ENCODE measurements at regions not wholly inside any gene's neighbourhood (a gene's known extent, or its start where the extent isn't known, plus 50 kb on each side); places are given as distances from the start of the nearest gene placed in this dataset.

DNA sequence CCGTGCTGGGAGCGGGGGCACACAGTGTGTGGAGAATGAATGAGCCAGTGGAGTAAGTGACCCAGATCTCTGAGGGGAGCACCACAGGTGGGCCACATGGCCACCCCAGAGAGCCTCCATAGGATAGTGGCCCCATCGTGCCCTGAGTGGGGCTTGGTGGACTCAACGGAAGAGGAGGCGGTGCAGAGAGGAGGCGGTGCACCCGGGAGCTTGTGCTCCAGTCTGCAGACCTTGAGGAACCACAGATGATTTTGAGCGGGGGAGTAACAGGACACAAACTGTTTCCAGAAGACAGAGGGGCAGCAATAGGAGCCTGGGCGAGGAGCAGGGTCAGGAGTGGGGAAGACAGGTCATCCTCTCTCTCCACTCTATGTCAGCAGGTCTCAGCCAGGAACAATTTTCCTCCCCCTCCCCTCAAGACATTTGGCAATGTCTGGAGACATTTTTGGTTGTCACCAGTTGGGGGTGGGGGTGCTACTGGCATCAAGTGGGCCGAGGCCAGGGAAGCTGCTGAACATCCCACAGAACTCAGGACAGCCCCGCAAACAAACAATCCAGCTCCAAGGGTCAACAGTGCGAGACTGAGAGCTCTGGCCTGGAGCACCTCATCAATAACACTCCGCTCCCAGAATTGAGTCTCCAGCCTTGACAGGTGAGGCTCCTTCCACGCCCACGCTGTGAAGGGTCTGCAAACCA is 182.2 kb downstream of the USP12 start:
- no peak for DNase-seq

DNA sequence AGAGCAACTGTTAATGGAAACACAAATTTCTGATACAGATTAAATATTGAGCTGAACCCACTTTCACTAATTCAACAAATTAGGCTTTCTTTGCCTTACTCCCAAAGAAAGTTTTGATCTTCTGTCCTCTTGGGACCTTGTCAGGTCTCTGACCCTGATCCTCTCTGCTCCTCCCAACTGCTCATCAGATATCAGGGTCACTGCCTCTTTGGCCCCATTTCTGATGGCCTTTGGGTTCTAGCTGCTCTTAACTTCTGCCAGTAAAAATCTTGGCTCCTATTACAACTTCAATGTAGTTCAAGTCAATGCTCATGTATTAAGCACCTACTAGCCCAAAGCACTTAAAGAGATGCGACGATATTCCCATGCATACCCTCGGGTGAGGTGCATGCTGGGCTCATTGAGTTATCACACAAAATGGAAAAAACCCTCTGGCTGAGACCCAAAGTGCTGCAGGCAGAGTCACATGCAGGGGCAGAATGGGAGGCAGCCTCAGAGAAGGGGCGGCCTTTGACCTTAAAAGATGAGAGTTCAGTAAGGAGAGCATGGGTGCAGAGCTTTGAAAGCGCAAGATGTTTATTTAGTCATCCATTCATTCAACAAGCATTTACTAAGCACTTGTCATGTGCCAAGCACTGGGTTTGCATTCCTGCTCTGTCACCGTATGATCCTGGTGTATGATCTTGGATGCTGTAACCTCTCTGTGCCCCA is 183.4 kb downstream of the USP12 start:
- no peak for DNase-seq

DNA sequence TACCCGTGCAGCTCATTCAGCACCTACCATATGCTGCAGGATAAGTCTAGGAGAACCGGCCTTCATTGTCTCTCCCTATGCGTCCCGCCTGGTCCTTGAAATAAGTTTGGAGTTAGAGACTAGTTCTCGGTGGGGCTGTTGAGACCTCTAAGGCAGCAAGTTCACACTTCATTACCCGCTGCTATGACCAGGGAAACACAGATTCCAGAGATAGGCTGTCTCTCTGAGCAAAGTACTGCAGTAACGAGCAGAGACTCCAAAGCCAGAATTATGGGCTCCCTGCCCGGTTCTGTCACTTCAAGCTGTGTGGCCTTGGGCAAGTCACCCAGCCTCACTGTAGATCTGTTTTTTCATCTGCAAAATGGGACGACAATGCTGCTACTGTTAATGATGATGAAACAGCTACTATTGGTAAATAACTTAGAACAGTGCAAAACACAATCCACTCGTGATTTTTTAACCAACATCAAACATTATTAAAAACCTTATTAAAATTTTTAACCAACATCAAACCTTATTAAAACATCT is 184.1 kb downstream of the USP12 start:
- no peak for DNase-seq

DNA sequence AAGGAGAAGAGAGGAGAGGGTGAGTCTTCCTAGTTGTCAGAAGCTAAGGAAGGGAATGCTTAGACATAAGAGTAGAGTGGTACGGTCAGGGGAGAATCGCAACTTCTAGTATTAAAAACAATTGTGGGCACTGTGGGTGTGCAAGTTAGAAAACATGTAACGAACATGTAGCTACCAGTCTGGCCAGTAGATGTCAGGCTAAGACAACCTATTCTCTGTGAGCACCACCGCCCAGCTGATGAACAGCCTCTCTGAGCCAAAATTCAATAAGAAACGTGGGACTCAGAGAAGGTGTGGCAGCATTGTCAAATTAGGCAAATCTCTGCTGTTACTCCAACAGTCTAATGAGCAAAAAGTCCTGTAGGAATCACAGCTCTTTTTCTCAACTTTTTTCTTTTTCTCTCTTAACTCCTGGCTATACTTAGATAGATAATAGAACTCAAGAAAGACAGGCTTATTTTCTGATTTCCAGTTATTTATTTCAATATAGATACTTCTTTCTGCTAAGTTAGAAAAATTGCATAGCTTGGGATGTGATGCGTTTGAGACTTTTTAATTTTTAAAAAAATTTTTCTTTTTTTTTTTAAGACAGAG is 186.2 kb downstream of the USP12 start:
- peak; percentile 54 for DNase-seq

DNA sequence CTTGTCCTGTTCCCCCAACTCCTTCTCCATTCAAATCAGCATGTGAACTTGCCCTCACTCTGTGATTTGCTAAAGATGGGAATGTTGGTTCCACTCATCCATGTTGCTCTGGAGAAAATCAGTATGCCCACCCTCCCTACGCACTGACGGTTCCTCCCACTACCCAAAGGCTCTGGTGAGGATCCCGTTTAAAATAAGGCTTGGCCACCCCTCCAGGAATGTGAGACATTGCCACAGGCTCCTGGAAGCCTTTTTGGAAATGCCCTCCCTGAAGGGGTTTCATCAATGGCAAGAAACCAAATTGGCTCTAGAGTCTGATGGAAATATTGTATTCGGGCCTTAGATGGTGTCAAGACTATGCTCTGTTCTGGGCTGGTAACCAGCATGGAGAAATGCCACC is 187.3 kb downstream of the USP12 start:
- no peak for DNase-seq

DNA sequence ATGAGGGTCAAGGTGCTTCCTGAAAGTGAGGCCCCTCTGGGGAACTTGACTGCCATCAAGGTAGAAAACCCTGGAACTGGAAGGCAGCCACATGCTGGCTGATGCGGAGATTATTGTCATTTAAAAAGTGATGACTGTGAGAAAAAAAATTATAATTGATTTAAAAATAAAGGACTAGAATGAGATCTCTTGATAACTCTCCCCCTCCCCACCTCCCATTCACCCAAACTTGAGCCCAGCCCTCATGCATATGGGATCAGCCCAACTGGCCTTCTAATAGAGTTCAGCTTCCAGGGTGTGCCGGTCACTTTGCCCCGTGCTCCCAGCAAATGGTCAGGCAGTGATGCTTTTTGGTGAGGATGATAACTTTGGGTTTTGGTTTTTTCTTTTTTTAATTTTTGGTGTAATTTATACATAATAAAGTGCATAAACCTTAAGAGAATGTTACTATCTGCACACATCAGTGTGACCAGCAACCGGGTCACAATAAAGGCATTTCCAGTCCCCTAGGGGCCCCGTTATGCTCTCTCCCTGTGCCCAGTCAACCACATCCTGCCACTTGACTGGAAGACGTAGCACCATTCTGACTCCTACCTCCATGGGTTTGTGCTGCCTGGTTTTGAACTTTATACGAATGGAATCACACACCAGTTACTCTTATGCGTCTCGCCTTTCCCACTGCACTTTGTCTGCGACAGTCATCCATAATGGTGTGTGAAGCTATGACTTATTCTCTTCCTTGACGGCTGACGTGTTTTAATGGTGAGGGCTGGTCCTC is 187.9 kb downstream of the USP12 start:
- DNase-seq, result no peak

DNA sequence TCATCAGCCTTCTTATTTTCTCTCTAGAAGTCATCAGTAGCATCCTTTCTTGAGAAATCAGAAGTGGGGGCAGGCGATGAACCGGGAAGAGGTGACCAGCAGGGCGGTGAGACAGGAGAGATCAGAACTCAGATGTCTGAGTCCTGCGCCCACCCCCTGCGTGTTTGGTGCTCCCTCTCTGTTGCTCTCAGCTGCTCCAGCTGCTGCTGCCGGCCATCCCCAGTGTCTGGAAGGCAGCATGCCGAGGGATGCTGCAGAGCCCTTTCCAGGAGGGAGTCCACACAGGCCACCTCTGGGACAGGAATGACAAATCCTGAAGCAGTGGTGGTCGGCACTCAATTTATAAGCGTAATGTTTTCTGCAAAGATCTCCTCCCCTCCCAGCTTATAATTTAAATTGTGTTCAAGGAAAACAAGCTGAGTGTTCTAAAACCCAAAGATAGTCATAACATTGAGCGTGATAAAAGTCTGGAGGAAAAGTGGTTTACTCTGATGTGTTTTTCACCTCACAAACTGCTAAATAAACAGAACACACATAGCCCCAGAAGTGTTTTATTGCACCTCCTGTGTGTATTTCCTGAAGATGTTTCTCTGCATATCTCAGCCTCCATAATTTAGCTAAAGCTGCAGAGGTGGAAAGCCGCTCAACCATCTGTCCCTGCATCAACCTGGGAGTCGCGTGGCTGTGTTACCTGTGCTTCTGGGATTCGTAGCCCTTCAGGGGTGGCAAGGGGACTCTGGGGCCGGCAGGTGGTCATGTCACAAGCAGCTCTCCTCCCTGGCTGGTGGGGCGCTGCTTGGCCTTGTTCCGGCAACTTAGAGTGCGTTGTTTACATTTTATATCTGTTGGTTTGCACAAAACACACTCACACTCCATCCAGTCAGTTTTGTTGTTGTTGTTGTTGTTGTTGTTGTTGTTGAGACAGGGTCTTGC is 191.2 kb downstream of the USP12 start:
- no peak for DNase-seq

DNA sequence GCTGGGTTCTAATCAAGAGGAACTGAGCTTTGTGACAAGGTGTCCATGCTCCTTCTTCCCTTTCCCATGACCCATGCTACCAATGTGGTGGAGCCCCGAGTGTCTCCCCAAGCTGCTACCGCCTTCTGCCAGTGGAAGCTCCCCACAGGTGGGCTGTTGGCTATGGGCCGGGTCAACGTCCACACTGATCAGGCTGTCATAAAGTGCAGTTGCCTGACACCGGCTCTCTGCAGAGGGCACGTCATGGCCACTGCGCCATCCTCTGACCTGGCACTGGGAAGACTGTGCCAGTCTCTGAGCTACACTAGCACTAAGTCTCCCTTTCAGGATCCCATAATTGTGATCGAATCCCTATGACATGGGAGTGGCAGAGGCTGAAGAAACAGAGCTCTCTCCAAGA is 192.3 kb downstream of the USP12 start:
- no peak for DNase-seq

DNA sequence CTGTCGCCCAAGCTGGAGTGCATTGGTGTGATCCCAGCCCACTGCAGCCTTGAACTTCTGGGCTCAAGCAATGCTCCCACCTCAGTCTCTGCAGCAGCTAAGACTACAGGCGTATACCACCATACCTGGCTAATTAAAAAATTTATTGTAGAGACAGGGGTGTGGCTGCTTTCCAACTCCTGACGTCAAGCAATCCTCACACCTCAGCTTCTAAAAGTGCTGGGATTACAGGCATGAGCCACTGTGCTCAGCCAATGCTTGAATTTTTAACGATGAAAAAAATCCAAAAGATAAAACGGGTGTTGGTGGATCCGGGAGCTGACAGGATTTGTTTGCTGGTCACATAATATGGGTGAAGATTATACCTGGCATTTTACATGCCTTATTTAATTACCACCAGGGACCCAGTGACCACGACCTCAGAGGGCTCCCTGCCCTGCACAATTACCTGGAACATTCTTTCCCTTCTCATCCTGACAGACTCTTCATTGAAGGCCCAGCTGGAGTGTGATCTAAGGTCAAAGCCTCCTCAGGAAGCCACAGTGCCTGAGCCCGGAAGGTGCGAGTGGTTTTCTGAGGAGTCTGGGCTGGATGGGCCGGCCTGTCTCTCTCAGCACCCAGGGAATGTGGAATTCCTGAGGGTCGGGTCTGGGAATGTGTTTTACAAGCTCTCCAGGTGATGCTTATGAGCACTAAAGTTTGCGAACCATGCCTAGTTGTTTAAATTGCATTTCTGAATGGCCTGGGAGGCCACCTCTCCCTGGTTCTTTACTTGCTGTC is 193.3 kb downstream of the USP12 start:
- no peak for DNase-seq

DNA sequence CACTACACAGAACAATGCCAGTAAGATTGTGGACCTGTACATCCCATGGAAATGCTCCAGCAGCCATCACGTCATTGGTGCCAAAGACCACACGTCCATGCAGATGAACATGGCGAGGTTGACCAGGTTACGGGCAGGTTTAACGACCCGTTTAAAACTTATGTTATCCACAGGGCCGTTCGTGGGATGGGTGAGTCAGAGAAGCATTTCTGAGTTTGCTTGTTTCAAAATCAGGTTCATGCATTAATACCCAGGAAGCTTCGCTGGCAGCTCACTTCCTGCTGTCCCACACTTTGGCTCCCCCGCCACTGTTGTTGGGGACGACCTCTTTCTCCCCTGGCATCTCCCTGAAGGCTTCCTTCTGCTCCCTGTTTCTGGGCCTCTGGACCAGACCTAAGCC is 194.1 kb downstream of the USP12 start:
- DNase-seq, result no peak

DNA sequence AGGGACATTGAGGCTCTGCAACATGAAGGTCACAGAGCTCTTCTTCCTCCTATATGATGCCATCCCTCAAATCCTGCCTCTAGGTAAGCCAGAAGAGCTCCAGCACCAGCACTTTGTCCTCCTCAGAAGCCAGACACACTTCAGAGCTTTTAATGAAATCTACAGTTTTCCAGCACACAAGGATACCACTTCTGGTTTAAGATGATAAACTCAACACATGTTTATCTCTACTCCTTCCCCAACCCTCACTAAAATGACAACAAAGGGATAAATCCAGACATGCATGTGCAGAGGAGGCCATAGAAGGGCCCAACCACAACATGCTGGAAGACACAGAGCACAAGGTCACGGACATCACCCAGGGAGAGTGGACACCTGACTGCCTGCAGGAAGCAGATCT is 195.3 kb downstream of the USP12 start:
- no peak for DNase-seq

DNA sequence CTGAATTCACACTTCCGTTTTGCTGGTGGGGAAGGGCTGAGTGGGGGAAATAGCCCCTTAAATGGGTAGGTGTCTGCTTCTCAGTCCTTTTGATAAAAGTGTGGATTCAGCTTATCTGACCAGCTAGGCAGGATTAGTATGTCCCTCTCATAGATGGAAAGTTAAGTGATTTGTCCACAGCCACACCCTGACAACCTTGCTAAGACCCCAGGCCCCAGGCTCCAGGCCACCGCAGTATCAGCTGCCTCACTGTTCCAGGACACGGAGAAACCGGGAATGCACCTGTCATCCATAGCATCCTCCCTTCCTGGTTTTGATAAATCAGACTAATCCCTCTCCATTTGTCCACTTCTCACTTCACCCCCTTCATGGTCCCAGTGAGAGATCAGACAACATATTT is 197.7 kb downstream of the USP12 start:
- DNase-seq, result no peak

DNA sequence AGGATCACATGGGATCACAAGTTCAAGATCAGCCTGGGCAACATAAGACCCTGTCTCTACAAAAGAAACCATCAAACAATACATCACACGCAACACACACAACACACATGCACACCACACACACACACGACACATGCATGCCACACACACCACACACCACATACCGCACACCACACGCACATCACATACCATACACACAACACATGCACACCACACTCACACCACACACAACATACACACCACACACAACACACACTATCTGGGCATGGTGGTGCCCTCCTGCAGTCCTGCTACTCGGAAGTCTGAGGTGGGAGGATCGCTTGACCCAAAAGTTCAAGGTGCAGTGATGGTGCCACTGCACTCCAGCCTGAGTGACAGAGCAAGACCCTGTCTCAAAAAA is 198.3 kb downstream of the USP12 start:
- DNase-seq, result no peak

DNA sequence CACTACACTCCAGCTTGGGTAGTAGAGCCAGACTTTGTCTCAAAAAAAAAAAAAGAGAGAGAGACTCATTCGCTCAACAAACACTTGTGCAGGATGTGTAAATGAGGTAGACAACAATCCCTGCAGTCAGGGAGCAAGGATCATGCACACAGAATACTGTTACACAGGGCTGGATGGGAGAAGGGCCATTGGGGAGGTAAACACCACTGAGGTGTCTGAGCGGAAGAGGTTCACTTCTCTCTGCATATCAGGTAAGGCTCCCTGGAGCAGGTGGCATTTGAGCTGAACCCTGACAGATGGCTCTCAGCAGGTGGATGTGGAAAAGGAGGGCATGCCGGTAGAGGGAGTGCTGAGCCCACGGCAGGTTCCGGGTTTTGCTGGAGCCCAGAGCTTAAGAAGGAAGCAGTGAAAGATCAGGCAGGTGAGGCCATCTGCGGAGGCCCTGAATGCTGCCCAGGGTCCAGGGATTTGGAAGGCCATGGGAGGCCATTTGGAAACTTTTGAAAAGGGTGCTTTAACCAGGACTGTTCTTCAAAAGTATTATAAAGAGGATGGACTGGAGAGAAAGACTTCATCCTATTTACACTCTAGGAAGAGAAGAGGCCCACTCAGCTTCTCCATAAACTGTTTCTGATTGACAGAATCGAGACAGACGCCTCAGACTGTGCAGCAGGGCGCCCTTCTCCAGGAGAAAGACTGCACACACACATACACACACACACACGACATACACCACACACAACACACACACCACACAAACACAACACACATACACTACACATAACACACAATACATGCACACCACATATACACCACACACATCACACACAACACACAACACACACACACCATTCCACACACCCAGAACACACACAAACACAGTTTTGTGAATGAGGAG is 199.4 kb downstream of the USP12 start:
- DNase-seq, result peak; percentile 5

DNA sequence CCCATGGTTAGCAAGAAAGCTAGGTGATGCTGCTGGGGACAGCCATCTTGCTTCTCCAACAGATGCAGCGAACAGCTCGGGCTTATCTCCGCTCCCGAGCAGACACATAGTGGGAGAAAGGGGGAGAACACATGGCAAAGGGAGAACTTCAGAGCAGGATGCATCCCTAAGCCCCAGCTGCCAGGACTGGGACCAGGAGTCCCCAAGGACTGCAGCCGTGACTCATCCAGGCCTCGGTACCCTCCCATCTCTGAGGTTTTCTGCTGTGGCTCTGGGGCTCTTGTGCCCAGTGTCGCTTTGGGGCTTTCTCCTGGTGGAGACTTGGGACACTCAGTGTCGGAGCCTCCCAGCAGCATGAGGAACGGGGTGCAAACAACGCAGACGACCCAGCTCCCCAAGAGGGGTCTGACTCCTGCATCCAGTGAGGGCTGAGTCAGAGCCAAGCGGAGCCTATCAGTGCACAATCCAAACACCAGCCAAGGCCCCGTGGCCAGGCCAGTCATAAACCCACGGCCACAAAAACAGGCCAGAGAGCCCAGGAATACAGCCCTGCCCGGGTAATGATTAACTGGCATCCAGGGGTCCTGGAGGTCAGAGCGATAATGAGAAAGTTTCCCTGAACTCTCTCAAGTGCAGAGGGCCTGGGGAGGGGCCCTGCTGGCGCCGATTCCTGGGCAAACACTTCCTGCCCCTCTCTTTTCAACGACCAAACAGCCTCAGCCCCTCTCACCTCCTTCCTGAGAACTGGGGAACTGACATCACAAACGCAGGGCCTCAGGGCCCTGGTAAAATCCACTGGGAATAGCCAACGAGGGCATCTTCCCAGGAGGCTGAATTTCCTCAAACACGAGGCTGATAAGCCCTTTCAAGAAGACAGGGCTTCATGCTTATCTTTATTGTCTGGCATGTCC is 202.9 kb downstream of the USP12 start:
- DNase-seq, result no peak

DNA sequence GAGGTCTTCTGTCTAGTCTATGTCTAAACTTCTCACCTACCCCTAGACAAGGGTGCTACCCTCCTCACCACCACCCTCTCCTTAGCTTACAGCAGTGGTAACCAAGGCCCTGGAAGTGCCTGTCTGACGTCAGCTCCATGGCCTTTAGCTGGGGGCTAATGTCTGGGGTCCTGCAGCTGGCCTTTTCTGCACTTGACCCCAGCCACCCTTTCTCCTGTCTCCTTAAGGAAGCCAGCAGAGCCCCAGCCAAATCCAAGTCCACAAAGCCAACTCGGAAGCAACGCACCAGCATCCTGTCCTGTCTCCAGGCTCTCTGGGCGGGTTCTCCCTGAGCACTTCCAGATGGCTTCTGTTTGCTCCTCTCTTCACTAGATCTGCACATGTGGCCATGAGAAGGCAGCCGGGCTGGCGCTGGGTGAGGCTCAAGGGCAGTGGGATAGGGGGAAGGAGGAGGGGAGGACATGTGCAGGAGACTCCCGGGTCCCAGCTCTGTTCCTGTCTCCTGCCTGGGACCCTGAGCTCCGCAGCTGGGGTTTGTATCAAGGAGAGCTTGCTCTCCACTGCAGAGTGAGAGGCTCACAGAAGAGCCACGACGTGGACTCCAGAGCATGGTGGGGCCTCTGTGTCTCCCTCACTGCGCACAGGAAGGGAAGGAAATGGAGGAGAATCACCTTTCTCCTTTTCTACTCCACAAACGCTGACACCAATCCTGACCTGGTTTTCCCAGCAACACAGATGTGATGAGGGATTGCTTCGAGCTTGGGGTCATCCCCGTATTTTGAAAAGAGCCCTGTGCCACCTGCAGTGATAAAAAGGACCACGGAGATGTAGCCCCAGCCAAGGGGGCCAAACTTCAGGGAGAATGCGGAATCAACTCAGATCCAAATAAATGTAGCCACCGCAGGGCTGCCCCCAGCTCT is 204.2 kb downstream of the USP12 start:
- DNase-seq, result no peak

DNA sequence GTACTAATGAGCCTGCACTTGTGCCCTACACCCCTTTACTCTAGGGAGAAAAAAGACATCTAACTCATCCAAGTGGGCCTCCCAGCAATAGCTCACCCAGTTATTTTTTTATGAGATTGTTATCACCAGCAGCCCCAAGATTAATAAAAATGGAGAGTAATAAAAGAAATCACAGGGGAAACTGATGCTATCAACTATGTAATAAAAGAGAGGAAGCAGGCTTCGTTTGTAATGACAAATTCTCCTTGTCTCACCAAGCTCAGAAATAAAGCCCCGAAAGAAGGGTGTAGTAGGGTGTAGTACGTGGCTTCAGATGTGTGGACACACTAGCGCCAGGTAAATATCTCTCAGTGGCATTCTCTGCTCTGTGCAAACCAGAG is 204.9 kb downstream of the USP12 start:
- DNase-seq, result no peak
